AG08395 (cell line): ENCODE measurements at regions not wholly inside any gene's neighbourhood (a gene's known extent, or its start where the extent isn't known, plus 50 kb on each side); places are given as distances from the start of the nearest gene placed in this dataset.
"Not testable (repeated sequence)": the region's sequence is repeated elsewhere in the genome, so short reads cannot be mapped to it uniquely, and the experiment has no call there.

ENCODE experiments used
- DNase-seq: peaks from one replicate; pipeline ENCODE4 v3.0.0; 2012; ENCODE audit warnings: mixed read lengths, low spot score

DNA sequence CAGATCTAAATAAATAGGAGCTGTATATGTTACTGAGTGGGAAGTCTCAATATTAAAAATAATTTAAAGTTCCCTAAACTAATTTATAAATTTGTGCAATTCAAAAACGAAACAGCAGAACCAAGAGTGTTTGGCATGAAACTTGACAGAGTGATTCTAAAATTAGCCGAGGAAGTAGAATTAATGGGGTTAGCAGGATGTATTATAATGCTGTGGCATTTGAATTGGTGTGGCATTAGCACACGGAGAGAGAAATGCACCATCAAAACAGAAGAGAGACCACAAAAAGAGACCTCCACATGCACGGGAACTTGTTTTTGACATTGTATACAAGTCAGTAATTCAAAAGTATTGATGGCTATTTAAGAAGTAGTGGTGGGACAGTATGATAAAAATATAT, 366.0 kb upstream of the RGS6 start:
- DNase-seq, result no peak

DNA sequence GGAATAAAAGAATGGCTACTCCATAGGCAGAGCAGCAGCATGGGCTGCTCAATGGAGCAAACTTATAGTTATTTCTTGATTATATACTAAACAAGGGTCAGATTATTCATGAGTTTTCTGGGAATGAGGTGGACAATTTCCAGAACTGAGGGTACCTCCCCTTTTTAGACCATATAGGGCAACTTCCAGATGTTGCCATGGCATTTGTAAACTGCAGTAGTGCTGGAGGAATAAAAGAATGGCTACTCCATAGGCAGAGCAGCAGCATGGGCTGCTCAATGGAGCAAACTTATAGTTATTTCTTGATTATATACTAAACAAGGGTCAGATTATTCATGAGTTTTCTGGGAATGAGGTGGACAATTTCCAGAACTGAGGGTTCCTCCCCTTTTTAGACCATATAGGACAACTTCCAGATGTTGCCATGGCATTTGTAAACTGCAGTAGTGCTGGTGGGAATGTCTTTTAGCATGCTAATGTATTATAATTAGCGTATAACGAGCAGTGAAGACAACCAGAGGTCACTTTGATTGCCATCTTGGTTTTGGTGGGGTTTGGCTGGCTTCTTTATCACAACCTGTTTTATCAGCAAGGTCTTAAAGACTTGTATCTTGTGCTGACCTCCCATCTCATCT, 364.6 kb upstream of the RGS6 start:
- not testable (repeated sequence) for DNase-seq

DNA sequence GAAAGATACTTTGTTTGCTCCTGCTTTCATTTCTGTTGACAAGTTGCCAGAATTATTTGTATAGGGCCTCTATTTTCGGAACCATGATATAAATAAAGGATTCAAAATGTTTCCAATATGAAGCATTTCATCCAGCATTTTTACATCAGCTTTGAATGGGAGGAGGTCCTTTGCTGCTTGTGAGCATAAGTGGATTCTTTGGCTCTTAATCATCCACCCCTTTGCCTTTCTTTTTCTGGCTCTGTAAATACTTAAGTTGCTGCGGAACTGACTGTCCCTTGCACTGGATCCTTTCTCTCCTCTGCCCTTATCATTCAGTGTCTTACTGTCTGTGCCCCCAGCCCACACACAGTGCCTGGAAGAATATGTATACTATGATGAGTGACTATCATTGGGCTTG, 357.3 kb upstream of the RGS6 start:
- DNase-seq, result peak; percentile 78

DNA sequence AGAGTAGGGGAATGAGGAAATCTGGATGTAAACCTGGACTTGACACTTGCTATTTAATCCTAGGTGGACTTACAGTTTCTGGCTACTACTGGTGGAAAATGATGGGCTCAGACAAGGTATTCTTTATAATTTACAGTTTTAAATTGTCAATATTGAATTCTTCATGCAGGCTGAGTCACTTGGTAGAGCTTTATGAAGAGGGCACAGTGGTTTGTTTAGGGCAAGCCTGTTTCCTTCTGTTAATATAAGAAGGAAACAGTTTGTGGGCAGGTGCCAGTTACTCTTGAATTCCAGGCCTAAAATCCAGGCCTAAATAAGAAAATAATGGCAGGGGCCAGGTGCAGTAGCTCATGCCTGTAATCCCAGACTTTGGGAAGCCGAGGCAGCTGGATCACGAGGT, 355.8 kb upstream of the RGS6 start:
- DNase-seq, result no peak

DNA sequence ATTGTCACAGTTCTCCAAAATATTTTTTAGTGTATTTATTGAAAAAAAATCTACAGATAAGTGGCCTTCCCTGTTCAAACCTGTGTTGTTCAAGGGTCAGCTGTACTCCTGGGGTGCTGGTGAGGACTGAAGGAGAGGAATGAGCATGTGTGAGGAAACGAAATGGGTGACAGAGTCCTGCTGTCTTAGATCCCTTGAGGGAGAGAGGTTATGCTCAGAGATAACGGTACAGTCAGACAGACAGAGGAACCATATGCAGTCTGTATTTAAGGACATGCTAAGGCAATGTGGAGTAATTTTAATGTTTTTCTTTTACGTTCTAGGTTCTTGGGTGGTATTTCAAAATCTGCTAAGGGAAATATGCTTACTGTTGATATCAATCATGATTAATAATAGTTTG, 352.9 kb upstream of the RGS6 start:
- no peak for DNase-seq

DNA sequence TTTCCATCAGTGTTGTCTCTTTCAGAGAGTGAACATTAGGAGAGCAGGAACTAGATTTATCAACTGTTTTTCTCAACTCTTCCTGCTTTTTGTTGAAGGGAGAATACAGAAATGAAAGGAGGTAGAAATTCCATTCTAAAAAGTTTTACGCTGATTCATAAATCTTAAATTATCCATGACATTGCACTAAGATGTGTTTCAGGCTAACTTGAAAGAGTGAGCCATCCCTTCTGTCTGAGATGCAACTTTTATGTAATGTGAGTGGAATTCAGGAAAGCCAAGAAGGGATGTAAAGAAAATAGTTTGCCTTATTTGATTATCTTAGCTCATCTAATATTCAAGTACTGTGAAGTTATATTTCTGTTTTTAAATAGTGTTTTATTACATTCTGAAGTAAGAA, 349.5 kb upstream of the RGS6 start:
- DNase-seq, result peak; percentile 35

DNA sequence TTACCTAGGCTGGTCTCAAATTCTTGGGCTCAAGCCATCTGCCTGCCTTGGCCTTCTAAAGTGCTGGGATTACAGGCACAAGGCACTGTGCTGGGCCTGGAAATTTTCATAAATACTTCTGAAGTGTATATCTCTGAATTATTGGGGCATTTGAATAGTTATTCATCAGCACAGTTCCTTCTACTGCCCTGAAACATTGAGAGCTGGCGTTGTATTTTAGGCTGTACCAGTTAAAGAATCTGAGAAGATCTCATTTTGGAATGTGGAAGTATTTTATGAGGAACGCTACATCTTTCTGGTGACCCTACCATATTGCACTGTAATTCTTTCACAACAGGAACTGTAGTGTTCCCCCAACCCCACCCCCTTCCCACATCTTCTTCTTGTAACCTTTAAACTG, 349.0 kb upstream of the RGS6 start:
- no peak for DNase-seq

DNA sequence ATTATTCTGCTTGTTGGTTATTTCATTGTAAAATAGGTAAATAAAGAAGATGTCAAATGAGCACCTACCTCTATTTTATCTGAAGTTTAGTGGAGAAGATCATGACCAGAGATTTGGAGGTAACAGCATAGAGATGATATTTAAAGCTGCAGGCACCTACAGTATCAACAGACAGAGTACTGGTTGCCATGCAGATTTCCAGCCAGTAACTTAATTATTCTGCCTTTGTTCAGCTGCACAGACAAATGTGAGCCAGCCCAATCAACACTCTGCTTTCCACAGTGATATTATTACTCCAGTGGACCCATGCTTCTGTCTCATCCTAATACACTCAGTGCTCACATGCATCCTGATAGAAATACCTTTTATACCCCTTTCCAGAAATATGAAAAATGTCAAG, 348.5 kb upstream of the RGS6 start:
- no peak for DNase-seq

DNA sequence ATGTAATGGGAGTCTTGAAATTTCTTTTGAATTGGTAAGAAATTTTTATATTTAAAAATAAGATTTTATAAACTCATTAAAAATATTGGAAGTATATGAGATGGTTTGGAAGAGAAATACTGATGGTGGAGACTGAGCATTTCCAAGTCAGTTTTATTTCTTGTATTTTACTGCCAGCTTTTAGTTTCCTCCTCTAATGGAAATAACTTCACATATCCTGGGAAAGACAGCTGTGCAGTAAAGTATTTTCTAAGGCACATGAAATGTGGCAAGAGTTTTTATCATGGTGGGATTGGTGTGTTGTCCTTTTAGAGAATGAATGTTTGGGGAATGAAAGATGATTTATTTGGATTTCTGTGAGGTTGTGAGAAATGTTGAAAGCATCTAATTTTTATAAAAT, 346.9 kb upstream of the RGS6 start:
- DNase-seq, result no peak

DNA sequence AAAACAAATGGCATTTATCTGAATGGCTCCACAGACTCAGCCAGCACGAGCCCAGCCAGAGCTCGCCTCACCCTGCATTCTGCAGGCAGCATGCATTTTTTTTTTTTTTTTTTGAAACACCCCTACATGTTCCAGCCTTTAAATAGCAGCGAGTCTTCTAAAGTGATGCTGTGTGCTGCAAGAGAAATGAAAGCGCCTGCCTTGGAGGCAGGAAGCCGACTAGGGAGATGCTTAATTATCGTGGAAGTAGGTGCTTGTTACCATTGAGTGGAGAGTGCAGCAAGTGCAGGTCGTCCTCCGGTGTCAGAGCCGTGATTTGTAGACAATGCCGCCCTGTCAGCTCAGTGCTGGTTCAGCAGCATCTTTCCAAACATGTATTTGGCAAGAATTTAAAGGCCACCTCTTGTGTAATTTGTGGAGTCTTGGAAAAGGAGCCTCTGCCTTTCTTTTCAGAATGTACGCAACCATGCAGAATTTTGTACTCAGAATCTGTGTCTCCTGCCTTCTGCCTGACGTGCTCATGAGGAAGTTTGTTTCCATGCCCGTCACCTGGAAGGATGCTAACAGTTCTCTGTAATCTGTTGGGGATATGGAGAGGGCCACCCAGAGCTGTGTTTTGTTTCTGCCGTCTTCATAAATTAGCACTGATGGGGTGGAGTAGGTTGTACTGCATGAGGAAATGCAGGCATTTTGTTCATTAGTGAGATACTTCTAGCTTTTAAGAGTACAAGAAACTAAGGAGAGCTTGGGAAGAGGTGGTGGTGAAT, 345.9 kb upstream of the RGS6 start:
- DNase-seq, result peak; percentile 22

DNA sequence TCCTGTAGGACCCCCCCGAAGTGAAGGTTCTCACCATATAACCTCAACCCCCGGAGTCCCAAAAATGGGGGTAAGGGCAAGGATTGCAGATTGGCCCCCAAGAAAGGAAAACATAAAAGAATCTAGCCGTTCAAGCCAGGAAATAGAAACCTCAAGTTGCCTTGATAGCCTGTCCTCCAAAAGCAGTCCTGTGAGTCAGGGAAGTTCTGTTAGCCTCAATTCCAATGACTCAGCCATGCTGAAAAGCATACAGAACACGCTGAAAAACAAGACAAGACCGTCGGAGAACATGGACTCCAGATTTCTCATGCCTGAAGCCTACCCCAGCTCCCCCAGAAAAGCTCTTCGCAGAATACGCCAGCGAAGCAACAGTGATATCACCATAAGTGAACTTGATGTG, 344.2 kb upstream of the RGS6 start:
- peak; percentile 43 for DNase-seq

DNA sequence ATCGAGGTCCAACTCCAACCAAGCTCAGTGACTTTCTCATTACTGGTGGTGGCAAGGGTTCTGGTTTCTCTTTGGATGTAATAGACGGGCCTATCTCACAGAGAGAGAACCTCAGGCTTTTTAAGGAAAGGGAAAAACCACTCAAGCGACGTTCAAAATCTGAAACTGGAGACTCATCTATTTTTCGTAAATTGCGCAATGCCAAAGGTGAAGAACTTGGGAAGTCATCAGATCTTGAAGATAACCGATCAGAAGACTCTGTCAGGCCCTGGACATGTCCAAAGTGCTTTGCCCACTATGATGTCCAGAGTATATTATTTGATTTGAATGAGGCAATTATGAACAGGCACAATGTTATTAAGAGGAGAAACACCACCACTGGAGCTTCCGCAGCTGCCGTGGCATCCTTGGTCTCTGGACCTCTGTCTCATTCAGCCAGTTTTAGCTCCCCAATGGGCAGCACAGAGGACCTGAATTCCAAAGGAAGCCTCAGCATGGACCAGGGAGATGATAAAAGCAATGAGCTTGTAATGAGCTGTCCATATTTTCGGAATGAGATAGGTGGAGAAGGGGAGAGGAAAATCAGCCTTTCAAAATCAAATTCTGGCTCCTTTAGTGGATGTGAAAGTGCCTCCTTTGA, 343.5 kb upstream of the RGS6 start:
- DNase-seq, result no peak

DNA sequence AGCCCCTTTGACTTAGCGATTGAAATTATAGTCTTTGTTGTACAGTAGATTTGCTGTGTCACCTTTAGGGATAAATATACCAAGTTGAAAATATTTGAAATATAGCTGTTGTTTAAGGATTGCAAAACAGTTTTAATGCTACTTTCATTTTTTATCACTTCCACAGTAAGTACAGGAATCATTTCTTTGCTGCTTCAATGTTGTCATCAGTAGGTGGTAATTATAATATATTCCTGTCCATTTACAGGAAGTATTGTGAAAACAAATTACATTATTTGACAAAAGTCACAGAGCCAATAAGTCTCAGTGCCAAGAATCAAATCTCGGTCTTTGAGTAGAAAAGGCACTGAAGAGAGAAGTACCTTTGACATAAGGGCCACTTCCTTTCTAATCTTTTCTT, 342.6 kb upstream of the RGS6 start:
- DNase-seq, result no peak

DNA sequence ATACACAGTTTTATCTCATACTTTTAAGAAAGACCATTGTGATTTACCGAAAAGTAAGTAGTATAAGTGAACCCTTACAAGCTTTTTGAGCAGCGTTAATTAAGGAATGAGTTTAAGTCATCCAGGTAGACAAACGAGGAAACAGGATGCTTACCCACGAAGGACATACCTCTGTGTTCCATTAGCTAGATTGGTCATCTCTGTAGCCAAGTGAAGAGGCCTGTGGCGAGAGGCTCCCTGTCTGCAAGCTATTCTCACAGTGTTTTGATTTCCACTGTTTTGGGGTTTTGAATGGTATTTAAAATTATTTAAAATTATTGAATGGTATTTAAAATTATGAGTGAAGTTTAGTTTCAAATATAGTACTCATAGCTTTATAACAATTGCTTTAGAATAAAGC, 342.1 kb upstream of the RGS6 start:
- DNase-seq, result no peak

DNA sequence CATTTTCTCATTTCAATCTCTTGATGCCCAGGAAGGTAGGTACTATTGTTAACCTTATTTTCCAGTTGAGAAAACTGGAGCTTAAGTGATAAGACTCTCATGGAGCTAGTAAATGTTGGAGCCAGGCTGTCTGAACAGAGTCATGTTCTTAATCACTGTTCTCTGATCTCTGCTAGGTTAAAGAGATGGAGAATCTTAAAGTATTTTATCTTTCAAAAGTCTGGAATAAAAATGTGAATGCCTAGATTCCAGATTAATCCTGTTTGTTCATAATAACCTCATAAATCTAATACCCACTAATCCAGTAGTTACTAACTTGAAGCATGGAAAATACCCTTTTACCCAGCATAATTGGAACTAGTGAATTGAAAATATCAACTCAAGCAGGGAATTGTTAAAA, 341.0 kb upstream of the RGS6 start:
- no peak for DNase-seq

DNA sequence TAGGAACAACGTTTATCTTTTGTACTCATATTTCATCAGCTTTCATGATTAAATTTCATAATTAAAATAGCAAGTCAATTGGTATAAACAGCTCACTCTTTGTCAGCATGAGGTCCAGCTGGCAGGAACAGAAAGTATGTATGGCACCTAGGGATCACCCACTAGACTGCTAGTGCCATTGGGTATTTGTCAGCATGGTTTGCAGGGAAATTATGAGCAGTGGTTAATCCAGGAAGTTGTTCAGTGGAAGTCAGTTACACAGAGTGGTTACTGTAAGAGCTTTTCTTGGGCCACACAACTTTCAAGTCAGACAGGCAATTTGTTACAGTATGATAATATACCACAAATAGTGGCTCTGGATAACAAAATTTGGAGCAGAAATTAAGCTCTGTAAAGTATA, 340.3 kb upstream of the RGS6 start:
- DNase-seq, result peak; percentile 79

DNA sequence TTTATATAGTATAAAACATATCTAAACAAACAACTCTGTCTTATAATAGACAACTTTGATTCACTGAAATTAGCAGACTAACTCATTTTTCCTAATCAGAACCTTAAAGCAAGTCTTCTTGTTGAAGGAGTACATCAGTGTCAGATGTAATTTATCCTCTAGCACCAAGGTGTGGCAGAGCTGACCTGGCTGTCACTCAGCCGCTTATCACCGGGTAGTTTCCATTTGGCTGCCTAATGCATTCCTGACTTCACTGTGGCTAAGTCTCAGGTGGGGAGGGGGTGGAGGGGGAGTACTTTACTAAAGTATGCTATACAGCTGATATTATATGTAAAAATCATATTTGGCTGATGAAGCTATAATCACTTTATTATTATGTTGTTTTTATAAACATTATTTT, 339.9 kb upstream of the RGS6 start:
- no peak for DNase-seq

DNA sequence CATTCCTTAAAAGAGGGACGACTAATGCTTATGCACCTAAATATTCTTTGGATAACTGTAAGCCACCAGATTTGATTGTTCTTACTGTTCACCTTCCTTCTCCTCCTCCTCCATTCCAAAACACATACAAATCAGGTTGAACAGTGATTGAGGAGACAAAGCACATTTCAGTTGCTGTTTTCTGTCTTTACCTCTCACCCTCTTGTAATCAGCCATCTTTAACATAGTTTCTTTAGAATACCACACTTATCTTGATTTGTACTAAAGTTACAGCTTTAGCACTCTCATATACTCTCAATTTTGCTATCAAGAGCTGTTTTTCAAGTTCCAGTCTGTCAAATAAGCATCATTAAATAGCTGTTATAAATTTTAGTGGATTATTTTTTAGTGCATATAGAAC, 338.3 kb upstream of the RGS6 start:
- DNase-seq, result no peak

DNA sequence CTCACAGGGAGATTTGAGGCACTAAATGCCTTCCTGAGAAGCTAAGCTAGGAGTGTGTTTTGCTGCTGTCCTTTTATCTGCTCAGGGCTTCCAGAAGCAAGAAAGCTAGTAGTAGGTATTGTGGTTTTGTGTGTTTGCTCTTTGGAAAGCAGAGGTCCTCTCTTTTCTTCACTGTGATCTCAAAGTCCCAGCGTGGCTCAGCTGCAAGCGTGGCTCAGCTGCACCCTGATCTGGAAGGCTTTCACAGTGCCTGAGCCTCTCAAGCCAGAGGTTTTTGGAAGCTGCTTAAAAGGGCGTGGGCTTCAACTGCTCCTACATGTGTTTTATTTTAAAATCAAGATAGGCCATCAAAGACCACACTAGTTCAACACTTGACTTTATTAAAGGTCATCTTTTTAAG, 337.4 kb upstream of the RGS6 start:
- DNase-seq, result no peak

DNA sequence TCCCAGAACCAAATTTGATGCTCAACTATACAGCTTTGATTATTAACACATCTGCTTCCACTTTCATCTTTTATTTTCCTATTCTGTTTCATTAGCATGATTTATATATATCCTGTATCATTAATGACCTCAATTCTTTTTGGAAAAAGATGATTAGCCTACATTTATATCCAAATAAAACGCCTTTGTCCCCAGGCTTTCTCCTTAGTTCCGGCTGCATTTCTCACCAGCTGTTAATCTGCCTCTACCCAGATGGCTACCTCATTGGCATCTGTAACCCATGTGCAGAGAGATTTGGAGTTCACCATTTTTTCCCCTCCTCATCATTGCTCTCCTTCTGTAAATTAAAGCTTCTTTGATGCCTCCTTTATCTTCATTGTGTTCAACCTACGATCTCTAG, 336.8 kb upstream of the RGS6 start:
- no peak for DNase-seq

DNA sequence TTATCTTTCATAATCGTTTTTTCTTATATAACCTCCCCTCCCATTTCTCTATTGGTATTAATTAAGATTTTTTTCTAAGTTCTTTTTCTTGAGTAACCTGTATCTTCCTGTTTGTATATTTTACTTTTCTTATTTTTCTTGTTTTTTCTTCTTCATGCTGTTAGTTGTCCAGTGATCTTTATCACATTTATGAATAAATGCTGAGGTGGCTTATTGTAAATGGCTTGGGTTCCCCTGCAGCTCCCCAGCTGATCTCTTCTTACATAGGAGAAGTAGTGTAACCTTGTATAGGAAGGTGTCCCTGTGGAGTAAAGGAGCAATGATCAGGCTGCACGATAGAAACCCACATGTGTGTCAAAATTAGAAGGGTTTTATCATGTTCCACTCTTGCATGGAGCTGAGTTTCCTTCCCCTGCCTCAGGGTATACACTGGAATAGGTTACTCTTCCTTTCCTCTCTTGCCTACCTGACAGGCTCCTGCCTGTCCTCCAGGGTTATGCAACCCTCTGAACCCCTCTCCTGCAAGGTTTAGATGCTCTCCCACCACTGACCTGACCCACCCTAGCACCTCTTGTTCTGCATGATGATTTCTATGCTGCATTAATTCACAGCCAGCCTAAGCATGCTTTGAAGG, 334.8 kb upstream of the RGS6 start:
- DNase-seq, result no peak

DNA sequence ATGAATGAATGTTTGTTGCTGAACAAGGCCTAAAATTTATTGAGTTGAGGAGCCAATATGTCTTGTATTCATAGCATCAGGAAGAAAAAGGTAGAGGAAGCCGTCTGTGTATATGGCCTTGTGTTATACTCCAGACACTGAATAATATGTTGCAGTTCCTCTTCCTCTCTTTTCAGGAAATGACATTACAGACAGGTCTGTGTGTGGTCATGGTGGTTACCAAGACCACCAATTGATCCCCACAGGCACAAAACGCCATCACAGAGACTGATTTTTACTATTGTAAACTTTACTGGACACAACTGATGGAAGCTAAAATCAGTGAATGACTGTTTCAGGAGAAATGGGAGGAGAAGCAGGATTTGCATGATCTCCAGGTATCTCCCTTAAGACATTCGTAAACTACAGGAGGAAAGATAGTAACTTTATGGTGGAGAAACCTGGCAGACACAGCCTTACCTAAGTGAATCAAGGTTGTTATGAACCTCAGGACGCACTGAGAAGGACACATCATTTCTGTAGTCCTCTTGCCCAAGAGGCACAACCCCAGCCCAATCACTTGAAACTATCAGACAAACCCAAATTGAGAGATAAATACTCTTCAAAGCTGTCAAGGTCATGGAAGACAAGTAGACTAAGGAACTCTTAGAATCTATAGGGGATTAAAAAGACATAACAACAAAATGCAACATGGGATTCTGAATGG, 334.1 kb upstream of the RGS6 start:
- DNase-seq, result no peak

DNA sequence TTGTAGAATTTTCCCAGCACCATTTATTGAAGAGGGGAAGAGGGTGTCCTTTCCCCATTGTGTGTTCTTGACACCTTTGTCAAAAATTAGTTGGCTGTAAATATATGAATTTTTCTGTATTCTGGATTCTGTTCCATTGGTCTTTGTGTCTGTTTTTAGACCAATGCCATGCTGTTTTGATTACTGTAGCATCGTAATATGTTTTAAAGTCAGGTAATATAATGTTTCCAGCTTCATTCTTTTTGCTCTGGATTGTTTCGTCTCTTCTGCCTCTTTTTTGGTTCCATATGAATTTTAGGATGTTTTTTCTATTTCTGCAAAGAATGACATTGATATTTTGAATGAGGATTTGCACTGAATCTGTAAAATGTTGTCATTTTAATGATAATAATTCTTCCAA, 331.9 kb upstream of the RGS6 start:
- DNase-seq, result no peak
